ENCODE measurements at regions not wholly inside any gene's neighbourhood (a gene's known extent, or its start where the extent isn't known, plus 50 kb on each side); places are given as distances from the start of the nearest gene placed in this dataset.

DNA sequence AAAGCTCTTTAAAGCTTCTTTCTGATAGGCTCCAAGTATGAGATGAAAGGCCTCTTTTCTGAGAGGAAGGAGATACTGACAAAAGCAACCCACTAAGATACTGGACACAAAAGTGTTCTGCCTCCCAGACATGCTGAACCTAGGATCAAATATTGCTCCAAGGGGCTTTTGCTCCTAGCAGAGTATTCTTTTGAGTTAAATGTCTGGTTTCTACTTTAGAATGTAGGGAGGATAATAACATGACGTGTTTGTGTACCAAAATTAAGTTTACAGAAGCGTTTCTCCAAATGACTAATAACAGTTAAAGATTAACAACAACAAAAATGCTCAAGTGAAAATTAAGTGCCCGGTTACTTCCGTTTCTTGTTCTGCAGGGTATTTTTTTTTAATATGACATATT lies 2293.3 kb upstream of the C9orf72 start:
- TF ChIP-seq, protein P1, sequence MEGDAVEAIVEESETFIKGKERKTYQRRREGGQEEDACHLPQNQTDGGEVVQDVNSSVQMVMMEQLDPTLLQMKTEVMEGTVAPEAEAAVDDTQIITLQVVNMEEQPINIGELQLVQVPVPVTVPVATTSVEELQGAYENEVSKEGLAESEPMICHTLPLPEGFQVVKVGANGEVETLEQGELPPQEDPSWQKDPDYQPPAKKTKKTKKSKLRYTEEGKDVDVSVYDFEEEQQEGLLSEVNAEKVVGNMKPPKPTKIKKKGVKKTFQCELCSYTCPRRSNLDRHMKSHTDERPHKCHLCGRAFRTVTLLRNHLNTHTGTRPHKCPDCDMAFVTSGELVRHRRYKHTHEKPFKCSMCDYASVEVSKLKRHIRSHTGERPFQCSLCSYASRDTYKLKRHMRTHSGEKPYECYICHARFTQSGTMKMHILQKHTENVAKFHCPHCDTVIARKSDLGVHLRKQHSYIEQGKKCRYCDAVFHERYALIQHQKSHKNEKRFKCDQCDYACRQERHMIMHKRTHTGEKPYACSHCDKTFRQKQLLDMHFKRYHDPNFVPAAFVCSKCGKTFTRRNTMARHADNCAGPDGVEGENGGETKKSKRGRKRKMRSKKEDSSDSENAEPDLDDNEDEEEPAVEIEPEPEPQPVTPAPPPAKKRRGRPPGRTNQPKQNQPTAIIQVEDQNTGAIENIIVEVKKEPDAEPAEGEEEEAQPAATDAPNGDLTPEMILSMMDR (IDR thresholded peaks at IDR 0.05), result no peak

DNA sequence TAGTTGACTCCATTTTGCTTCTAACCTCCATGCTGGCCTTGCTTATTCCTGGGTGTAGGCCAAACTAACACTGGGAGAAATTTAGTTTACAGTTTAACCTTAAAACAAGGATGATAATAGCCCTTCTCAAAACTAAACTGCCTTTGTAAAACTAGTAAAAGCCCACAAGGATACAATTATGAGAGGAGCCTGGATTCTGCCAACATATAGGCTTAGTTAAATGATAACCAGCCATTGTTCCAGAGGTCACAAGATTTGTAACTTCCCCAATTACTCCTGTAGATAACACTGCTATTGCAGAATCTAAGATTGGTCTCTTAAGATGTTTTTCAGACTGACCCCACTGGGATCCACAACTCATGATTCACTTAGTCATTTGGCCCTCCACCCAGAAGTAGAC lies 2300.3 kb upstream of the C9orf72 start:
- TF ChIP-seq, protein P1 (IDR thresholded peaks at IDR 0.05), result no peak

DNA sequence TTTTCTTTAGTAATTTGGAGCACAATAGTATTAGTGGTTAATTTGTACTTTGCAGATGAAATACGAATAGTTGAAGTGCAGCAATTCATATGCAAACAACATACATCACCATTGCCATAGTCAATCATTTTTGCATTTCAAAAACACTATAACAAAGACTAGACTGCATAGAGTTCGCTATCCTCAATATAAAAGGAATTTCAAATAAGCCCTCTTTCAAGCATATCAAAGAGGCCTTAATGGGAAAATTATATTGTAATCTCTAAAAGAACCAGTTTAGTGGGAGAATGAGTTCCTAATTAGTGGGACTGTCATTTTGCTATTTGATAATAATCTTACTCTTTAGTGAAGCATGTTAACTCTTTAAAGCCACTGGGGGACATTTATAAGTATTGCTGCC lies 2302.3 kb upstream of the C9orf72 start:
- TF ChIP-seq, protein P1 (IDR thresholded peaks at IDR 0.05), result no peak

DNA sequence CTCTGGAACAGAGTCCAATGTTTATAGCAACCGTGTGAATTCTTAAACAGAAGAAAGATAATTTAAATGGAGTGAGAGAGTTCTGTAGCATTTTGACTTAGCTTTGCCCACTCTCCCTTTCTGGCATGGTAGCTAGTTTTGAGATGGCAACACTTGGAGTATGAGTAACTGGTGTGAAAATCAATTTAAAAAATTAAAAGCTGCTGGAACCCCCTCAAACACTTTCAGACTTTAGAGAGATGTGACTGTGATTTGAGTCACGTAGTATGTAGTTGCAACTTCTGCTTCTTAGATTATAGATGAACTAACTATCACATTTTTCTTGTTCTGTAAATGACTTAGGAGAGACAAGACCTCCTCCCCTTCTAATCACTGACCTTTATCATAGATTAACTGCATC lies 2309.5 kb upstream of the C9orf72 start:
- TF ChIP-seq, protein P1 (IDR thresholded peaks at IDR 0.05), result no peak

DNA sequence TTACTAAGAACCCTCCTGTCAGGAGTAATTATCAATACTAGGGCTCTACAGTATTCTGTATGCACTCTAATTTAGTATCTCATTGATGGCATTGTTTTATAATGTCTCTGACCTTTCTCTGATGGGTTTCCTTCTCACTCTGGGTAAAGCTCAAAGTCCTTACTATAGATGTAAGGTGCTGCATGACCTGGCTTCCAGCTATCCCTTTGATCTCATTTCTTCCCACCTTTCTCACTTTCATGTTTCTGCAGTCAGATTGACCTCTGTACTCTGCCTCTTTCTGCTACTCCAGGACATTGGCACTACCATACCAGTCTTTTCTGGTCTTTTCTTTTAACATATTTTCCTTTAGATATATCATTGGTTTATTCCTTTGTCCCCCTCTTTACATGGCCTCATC lies 2332.8 kb upstream of the C9orf72 start:
- TF ChIP-seq, protein P1 (IDR thresholded peaks at IDR 0.05), result no peak

DNA sequence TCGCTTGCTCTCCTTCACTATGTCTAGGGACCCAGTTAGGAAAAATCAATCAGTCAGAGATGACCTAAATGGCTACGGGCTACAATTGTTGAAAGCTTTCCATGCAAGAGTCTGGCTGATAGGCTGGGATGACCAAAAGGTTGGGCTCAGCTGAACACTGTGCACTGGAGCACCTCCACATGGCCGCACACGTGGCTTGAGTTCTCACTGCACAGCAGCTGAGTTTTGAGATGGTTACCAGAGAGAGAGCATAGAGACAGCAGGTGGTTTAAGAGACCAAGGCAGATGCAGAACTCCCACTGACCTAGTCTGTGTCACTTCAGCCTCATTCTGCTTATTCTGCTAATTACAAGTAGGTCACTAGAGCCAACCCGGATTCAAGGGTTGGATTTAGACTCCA lies 2354.8 kb upstream of the C9orf72 start:
- TF ChIP-seq, protein P1 (IDR thresholded peaks at IDR 0.05), result no peak

DNA sequence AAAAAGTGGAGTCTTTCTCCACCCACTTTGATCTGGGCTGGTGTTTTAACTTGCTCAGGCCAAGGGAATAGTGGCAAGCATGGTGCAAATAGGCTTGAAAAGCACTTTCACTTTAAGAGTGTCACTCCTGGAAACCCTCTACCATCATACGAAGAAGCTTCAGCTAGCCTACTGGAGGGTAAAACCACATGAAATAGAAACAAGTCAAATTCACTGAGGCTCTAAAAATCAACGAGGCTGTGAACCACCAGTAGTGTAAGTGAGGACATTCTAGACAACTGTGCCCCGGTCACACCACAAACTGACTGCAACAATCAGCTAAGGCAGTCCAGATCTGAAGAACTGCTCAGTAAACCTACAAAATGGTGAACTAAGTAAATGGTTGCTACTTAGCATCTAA lies 2366.3 kb upstream of the C9orf72 start:
- TF ChIP-seq, protein P1 (IDR thresholded peaks at IDR 0.05), result no peak

DNA sequence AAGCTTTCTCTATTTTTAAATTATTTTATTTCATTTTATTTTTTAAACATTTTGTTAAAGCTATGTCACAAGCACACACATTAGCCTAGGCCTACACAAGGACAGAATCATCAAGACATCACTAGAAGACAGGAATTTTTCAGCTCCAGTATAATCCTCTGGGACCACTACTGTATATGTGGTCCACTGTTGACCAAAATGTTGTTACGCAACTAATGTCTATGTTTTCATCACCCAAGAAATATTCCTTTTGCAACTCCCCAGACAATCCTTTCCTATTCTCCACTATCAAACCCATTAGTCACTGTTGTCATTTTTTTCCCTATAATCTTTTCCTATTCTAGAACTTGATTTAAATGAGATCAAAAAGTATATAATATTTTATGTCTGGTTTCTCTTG lies 2371.7 kb upstream of the C9orf72 start:
- TF ChIP-seq, protein P1 (IDR thresholded peaks at IDR 0.05), result no peak
